DOHH2 (cell line): ENCODE measurements at regions not wholly inside any gene's neighbourhood (a gene's known extent, or its start where the extent isn't known, plus 50 kb on each side); places are given as distances from the start of the nearest gene placed in this dataset.

ENCODE experiments used
- H3F3A ChIP-seq: fragments of 200-600 bp; sonication (generic), shearing (Covaris generic); 2 replicates; pipeline ENCODE4 v1.6.0; 2016; ENCODE audit warnings: antibody characterized with exemption, mild to moderate bottlenecking; ENCODE audit not compliant: control insufficient read depth, insufficient read depth
- H3K27ac ChIP-seq: fragments of 200-600 bp; sonication (generic); 2 replicates; pipeline ENCODE4 v1.5.1; 2014; ENCODE audit warnings: low read depth, mild to moderate bottlenecking, low read length, moderate library complexity
- H3K27me3 ChIP-seq: fragments of 200-600 bp; sonication (generic); 2 replicates; pipeline ENCODE4 v1.6.1; 2014; ENCODE audit warnings: mild to moderate bottlenecking, low read length, mixed read lengths; ENCODE audit not compliant: control insufficient read depth
- H3K36me3 ChIP-seq: fragments of 200-600 bp; sonication (generic); 2 replicates; pipeline ENCODE4 v1.6.1; 2014; ENCODE audit warnings: mild to moderate bottlenecking, low read length, moderate library complexity, mixed read lengths; ENCODE audit not compliant: control insufficient read depth
- H3K4me1 ChIP-seq: fragments of 200-600 bp; sonication (generic); 2 replicates; pipeline ENCODE4 v1.6.1; 2014; ENCODE audit warnings: mild to moderate bottlenecking, low read length, mixed read lengths; ENCODE audit not compliant: control insufficient read depth
- H3K4me2 ChIP-seq: fragments of 200-600 bp; sonication (generic); 2 replicates; pipeline ENCODE4 v1.6.0; 2014; ENCODE audit warnings: mild to moderate bottlenecking, low read length, moderate library complexity
- H3K4me3 ChIP-seq: fragments of 200-600 bp; sonication (generic); 2 replicates; pipeline ENCODE4 v1.5.1; 2014; ENCODE audit warnings: mild to moderate bottlenecking, low read length, mixed read lengths
- H3K79me2 ChIP-seq: fragments of 200-600 bp; sonication (generic); 2 replicates; pipeline ENCODE4 v1.6.1; 2014; ENCODE audit warnings: mild to moderate bottlenecking, low read length, mixed read lengths; ENCODE audit not compliant: control insufficient read depth
- H3K9me2 ChIP-seq: fragments of 200-600 bp; sonication (generic); replicated peaks from 2 replicates; pipeline ENCODE4 v1.6.1; 2014; ENCODE audit warnings: mild to moderate bottlenecking, low read length, mixed read lengths; ENCODE audit not compliant: control insufficient read depth
- H3K9me3 ChIP-seq: fragments of 200-600 bp; sonication (generic); 2 replicates; pipeline ENCODE4 v1.6.1; 2014; ENCODE audit warnings: antibody characterized with exemption, low read length, mixed read lengths; ENCODE audit not compliant: control insufficient read depth, insufficient read depth
- H4K20me1 ChIP-seq: fragments of 200-600 bp; sonication (generic); 2 replicates; pipeline ENCODE4 v1.6.0; 2014; ENCODE audit warnings: low read depth, mild to moderate bottlenecking, antibody characterized with exemption, low read length, moderate library complexity; ENCODE audit not compliant: control insufficient read depth, insufficient read depth
- CTCF ChIP-seq: fragments of 200-600 bp; sonication (generic); IDR thresholded peaks from one replicate; pipeline ENCODE4 v1.5.1; 2014; ENCODE audit warnings: antibody characterized with exemption, mild to moderate bottlenecking, low read depth, low read length; ENCODE audit not compliant: poor library complexity, severe bottlenecking
- EZH2phosphoT487 ChIP-seq: fragments of 200-600 bp; sonication (generic); IDR thresholded peaks from 2 replicates; pipeline ENCODE4 v1.6.1; 2017; ENCODE audit warnings: borderline replicate concordance, mild to moderate bottlenecking, antibody characterized with exemption, low read length, moderate library complexity, mixed read lengths

- H3K27ac ChIP-seq, result no peak overlapping the region
- TF ChIP-seq CTCF, result no peak
- no peak for TF ChIP-seq EZH2phosphoT487
- H3K9me2 ChIP-seq, result no peaks in the 10 kb centered on the region
- H3K4me2 ChIP-seq, result no peak overlapping the region
- no peaks in the 10 kb centered on the region for H3K9me3 ChIP-seq
- H3K4me3 ChIP-seq, result no peak overlapping the region
- no peaks in the 10 kb centered on the region for H4K20me1 ChIP-seq
- H3K79me2 ChIP-seq, result no peaks in the 10 kb centered on the region
- H3K4me1 ChIP-seq, result no peaks in the 10 kb centered on the region
- no peaks in the 10 kb centered on the region for H3F3A ChIP-seq
- H3K27me3 ChIP-seq, result no peaks in the 10 kb centered on the region
- no peaks in the 10 kb centered on the region for H3K36me3 ChIP-seq
These were observed 173.2 kb downstream of the BUB3 start for GRCh38 chr10:123327450-123327849.

- no peaks in the 10 kb centered on the region for H3F3A ChIP-seq
- no peaks in the 10 kb centered on the region for H4K20me1 ChIP-seq
- no peak overlapping the region for H3K4me2 ChIP-seq
- H3K9me2 ChIP-seq, result no peaks in the 10 kb centered on the region
- no peak overlapping the region for H3K27ac ChIP-seq
- no peaks in the 10 kb centered on the region for H3K36me3 ChIP-seq
- no peak overlapping the region for H3K4me3 ChIP-seq
- no peaks in the 10 kb centered on the region for H3K9me3 ChIP-seq
- H3K4me1 ChIP-seq, result no peaks in the 10 kb centered on the region
- H3K79me2 ChIP-seq, result no peaks in the 10 kb centered on the region
- no peak for TF ChIP-seq EZH2phosphoT487
- TF ChIP-seq CTCF, result no peak
- H3K27me3 ChIP-seq, result no peaks in the 10 kb centered on the region
These were observed 173.7 kb downstream of the BUB3 start for GRCh38 chr10:123327896-123328295.

GRCh38 chr10:123331438-123331837 is 177.2 kb downstream of the BUB3 start:
- Histone ChIP-seq H3K79me2 (no peaks in the 10 kb centered on the region), H4K20me1 (no peaks in the 10 kb centered on the region), H3F3A (no peaks in the 10 kb centered on the region), H3K4me3 (no peak overlapping the region), H3K9me3 (no peaks in the 10 kb centered on the region), H3K4me1 (no peaks in the 10 kb centered on the region), H3K4me2 (no peak overlapping the region), H3K27me3 (no peaks in the 10 kb centered on the region), H3K36me3 (no peaks in the 10 kb centered on the region), H3K27ac (no peak overlapping the region), H3K9me2 (no peaks in the 10 kb centered on the region)
- no peak for TF ChIP-seq EZH2phosphoT487
- TF ChIP-seq CTCF, result no peak

GRCh38 chr10:123346581-123346980 is 192.4 kb downstream of the BUB3 start:
- H3K27me3 ChIP-seq, result peaks cover 11% of the 10 kb centered on the region
- H3K4me3 ChIP-seq, result no peak overlapping the region
- H3F3A ChIP-seq, result no peaks in the 10 kb centered on the region
- H3K9me2 ChIP-seq, result no peaks in the 10 kb centered on the region
- no peaks in the 10 kb centered on the region for H3K9me3 ChIP-seq
- H3K79me2 ChIP-seq, result no peaks in the 10 kb centered on the region
- H4K20me1 ChIP-seq, result no peaks in the 10 kb centered on the region
- no peak overlapping the region for H3K27ac ChIP-seq
- TF ChIP-seq EZH2phosphoT487 (no peak), CTCF (no peak)
- H3K4me1 ChIP-seq, result no peaks in the 10 kb centered on the region
- no peaks in the 10 kb centered on the region for H3K36me3 ChIP-seq
- no peak overlapping the region for H3K4me2 ChIP-seq
